ENCODE measurements at regions not wholly inside any gene's neighbourhood (a gene's known extent, or its start where the extent isn't known, plus 50 kb on each side); places are given as distances from the start of the nearest gene placed in this dataset.

DNA sequence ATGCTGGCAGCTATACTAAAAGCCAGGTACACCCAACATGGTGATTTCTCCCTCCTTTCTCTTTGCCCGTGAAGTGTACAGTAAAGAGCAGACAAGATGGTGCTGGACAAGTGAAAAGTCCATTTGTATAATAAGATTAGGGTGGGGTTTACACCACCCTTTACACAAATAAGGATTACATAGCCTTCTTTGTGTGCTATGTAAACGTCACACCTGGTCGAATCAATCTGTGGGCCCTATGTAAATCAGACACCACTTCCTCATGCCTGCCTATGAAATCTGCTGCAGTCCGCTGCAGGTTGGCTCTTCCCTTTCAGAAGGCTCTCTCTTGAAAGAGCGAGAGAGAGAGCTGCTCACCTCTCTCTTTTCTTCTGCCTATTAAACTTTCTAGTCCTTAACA, 1054.3 kb upstream of the SLC39A10 start:
- Histone ChIP-seq H3K27me3 (no peaks in the 10 kb centered on the region), H3K27ac (no peak overlapping the region)
- TF ChIP-seq, protein P1, sequence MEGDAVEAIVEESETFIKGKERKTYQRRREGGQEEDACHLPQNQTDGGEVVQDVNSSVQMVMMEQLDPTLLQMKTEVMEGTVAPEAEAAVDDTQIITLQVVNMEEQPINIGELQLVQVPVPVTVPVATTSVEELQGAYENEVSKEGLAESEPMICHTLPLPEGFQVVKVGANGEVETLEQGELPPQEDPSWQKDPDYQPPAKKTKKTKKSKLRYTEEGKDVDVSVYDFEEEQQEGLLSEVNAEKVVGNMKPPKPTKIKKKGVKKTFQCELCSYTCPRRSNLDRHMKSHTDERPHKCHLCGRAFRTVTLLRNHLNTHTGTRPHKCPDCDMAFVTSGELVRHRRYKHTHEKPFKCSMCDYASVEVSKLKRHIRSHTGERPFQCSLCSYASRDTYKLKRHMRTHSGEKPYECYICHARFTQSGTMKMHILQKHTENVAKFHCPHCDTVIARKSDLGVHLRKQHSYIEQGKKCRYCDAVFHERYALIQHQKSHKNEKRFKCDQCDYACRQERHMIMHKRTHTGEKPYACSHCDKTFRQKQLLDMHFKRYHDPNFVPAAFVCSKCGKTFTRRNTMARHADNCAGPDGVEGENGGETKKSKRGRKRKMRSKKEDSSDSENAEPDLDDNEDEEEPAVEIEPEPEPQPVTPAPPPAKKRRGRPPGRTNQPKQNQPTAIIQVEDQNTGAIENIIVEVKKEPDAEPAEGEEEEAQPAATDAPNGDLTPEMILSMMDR (IDR thresholded peaks at IDR 0.05) = no peak

DNA sequence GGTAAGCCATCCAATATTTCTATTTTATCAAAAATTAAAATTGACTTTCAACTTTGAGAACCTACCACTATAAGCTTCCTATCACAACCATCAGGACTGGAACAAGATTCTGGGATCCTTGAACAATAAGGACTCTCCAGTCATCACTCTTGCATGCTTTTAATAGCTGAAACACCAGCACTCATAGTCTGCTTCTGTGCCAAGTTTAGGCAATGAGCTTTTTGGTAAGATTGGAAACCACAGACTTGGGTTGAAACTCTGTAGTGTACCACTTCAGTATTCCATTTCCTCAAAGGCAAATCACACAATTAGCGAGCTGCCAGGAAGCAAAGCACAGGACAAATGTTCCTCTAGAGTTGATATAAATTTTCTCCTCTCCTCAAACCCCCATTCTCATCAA, 1065.8 kb upstream of the SLC39A10 start:
- no peaks in the 10 kb centered on the region for H3K4me1 ChIP-seq (ENCODE audit: control insufficient read depth in 1 of 2, insufficient read depth in 1 of 2, low read depth in 1 of 2, low read length in 1 of 2)
- H3K27ac ChIP-seq = no peak overlapping the region
- no peak overlapping the region for H3K4me3 ChIP-seq (ENCODE audit: low read depth in 1 of 2, low read length in 1 of 2)
- TF ChIP-seq, protein P1 (IDR thresholded peaks at IDR 0.05) = no peak
- no peaks in the 10 kb centered on the region for H3K27me3 ChIP-seq
- H3K36me3 ChIP-seq = no peaks in the 10 kb centered on the region
- no peaks in the 10 kb centered on the region for H3K9me3 ChIP-seq

More for the DNA sequence above, 1054.3 kb upstream of the SLC39A10 start:
- no peaks in the 10 kb centered on the region for H3K36me3 ChIP-seq
- no peaks in the 10 kb centered on the region for H3K4me1 ChIP-seq (ENCODE audit: control insufficient read depth in 1 of 2, insufficient read depth in 1 of 2, low read depth in 1 of 2, low read length in 1 of 2)
- no peak overlapping the region for H3K4me3 ChIP-seq (ENCODE audit: low read depth in 1 of 2, low read length in 1 of 2)
- no peaks in the 10 kb centered on the region for H3K9me3 ChIP-seq

DNA sequence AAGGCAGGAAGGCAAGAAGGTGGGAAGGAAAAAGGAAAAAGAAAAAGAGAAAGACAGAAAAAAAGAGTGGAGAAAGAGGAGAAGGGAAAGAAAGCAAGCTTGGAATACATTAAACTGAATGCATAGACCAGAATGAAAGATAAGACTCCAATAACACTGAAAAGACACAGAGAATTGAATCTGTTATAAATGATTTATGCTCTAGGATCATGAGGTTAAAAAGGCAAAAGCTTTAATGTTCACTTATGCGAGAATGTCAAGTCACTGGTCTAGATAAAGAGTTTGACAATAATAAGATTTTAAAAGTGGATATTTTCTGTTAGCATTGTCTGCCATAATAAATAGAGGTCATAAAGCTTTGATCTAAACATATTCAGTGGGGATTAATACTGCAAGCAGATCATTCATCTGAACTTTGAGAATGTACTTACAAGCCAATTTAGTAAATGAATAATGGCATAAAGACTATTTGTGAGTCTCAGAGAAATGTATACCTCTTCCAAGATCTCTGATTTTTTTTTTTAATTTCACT, 1069.2 kb upstream of the SLC39A10 start:
- H3K4me1 ChIP-seq (ENCODE audit: control insufficient read depth in 1 of 2, insufficient read depth in 1 of 2, low read depth in 1 of 2, low read length in 1 of 2) = no peaks in the 10 kb centered on the region
- H3K27ac ChIP-seq = no peak overlapping the region
- no peaks in the 10 kb centered on the region for H3K36me3 ChIP-seq
- TF ChIP-seq, protein P1 (IDR thresholded peaks at IDR 0.05) = no peak
- H3K4me3 ChIP-seq (ENCODE audit: low read depth in 1 of 2, low read length in 1 of 2) = no peak overlapping the region
- H3K27me3 ChIP-seq = no peaks in the 10 kb centered on the region
- H3K9me3 ChIP-seq = no peaks in the 10 kb centered on the region

DNA sequence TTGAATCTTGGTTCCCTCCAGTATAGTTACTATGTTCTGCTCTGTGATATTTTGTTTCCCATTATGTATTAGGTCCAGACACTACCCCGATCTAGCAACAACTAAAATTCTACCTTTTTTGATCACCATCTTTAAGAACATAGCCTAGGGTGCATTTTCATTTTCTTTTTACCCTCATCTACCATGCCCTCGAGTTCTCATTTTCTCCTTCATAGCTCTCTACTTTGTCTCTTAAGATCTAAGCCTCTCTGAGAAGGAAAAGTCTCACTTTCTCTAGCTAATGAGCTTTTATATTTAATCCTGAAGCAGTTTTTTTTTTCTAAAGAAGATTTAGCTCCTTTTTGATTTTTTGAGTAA, 1089.4 kb upstream of the SLC39A10 start:
- Histone ChIP-seq H3K36me3 (no peaks in the 10 kb centered on the region), H3K4me3 (ENCODE audit: low read depth in 1 of 2, low read length in 1 of 2) (no peak overlapping the region), H3K9me3 (no peaks in the 10 kb centered on the region), H3K4me1 (ENCODE audit: control insufficient read depth in 1 of 2, insufficient read depth in 1 of 2, low read depth in 1 of 2, low read length in 1 of 2) (no peaks in the 10 kb centered on the region), H3K27me3 (no peaks in the 10 kb centered on the region), H3K27ac (no peak overlapping the region)
- TF ChIP-seq, protein P1 (IDR thresholded peaks at IDR 0.05) = no peak

DNA sequence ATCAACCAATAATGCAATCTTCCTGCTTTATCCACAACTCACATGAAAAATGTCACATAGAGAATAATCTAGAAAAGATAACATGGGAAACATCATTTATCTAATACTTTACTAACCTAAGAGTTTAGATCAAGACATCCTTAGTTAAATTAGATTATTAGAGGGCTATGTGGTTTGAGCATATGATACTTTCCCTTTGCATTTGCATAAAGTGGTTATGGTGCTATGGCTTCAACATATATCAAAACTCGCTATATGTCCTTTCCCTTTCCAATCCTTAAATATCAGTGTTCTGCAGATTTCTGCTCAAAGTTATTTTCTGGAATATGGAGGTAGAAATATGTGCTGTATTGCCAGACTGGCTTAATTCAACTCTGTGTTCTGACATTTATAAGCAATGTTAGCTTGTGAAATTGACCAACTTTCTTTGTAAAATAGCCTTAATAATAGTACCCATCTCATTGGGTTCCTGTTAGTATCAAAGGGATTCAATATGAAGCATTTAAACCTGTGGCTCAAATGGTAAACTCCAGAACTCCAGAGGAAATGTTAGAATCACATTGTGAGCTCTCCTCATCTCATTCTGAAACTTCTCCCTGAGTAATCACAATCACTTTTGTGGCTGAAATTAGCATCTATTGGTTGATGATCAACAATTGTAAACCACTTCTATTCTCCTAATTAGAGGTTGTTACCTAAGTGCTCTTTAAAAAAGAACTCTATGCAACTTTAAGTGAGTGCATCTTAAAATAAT, 1089.9 kb upstream of the SLC39A10 start:
- TF ChIP-seq, protein P1 (IDR thresholded peaks at IDR 0.05) = no peak
- no peak overlapping the region for H3K27ac ChIP-seq
- no peaks in the 10 kb centered on the region for H3K9me3 ChIP-seq
- no peaks in the 10 kb centered on the region for H3K27me3 ChIP-seq
- H3K4me1 ChIP-seq (ENCODE audit: control insufficient read depth in 1 of 2, insufficient read depth in 1 of 2, low read depth in 1 of 2, low read length in 1 of 2) = no peaks in the 10 kb centered on the region
- H3K36me3 ChIP-seq = no peaks in the 10 kb centered on the region
- no peak overlapping the region for H3K4me3 ChIP-seq (ENCODE audit: low read depth in 1 of 2, low read length in 1 of 2)
